SK-N-SH (cell line): ENCODE measurements at regions not wholly inside any gene's neighbourhood (a gene's known extent, or its start where the extent isn't known, plus 50 kb on each side); places are given as distances from the start of the nearest gene placed in this dataset.

Experiments used
- CTCF ChIA-PET: fragments of 300-600, 350-600 bp; formaldehyde crosslinking; extraction: SDS; loops from one replicate; lab custom pipeline; 2021; lab: Yijun Ruan, JAX
- POLR2A ChIA-PET: fragments of 350-600 bp; sonication (Branson Sonifier 250); formaldehyde crosslinking; extraction: SDS; loops from one replicate; lab custom pipeline; 2020; ENCODE audit warnings: antibody characterized with exemption, inconsistent platforms; lab: Yijun Ruan, JAX
- DNase-seq: peaks from one replicate; pipeline ENCODE4 v3.0.0; 2012
- H2AFZ ChIP-seq: fragments of 200-600 bp; sonication (generic); 2 replicates; pipeline ENCODE4 v1.8.1; 2016; ENCODE audit warnings: antibody characterized with exemption, mild to moderate bottlenecking, low read depth
- H3F3A ChIP-seq: fragments of 200-600 bp; sonication (generic); replicated peaks from 2 replicates; pipeline ENCODE3; 2016; ENCODE audit warnings: antibody characterized with exemption, mild to moderate bottlenecking; ENCODE audit not compliant: insufficient read depth
- H3K27ac ChIP-seq, 2 experiments: fragments of 200-500 bp in 1 of 2; fragments of 200-600 bp in 1 of 2; sonication (Bioruptor generic) in 1 of 2; sonication (generic), shearing (Covaris generic) in 1 of 2; 2 replicates each; pipeline versions ENCODE4 v1.5.1 to v1.6.1; 2014 to 2016; ENCODE audit warnings: low read depth in 2 of 2, inconsistent platforms in 1 of 2, low read length in 1 of 2, mild to moderate bottlenecking in 1 of 2, mixed read lengths in 1 of 2
- H3K27me3 ChIP-seq: fragments of 200-600 bp; sonication (generic), shearing (Covaris generic); 2 replicates; pipeline ENCODE4 v1.6.1; 2016; ENCODE audit warnings: mixed run types; ENCODE audit not compliant: insufficient read depth
- H3K36me3 ChIP-seq, 2 experiments: fragments of 200-500 bp in 1 of 2; fragments of 200-600 bp in 1 of 2; sonication (Bioruptor generic) in 1 of 2; sonication (generic) in 1 of 2; replicated peaks in 1 of 2; 2 replicates each; pipeline versions ENCODE3 to v1.5.1; 2014 to 2016; ENCODE audit warnings: low read length in 1 of 2, mild to moderate bottlenecking in 1 of 2; ENCODE audit not compliant: insufficient read depth in 2 of 2, control insufficient read depth in 1 of 2
- H3K4me1 ChIP-seq, 2 experiments: fragments of 200-500 bp in 1 of 2; fragments of 200-600 bp in 1 of 2; sonication (Bioruptor generic) in 1 of 2; sonication (generic), shearing (Covaris generic) in 1 of 2; 2 replicates each; pipeline versions ENCODE4 v1.5.1 to v1.6.1; 2014 to 2016; ENCODE audit warnings: low read depth in 1 of 2, low read length in 1 of 2, mixed run types in 1 of 2; ENCODE audit not compliant: insufficient read depth in 2 of 2, control insufficient read depth in 1 of 2
- H3K4me2 ChIP-seq: fragments of 200-600 bp; sonication (generic), shearing (Covaris generic); 2 replicates; pipeline ENCODE4 v1.6.1; 2017; ENCODE audit warnings: mixed run types
- H3K4me3 ChIP-seq, 2 experiments: fragments of 200-500 bp in 1 of 2; fragments of 200-600 bp in 1 of 2; sonication (Bioruptor generic) in 1 of 2; sonication (generic), shearing (Covaris generic) in 1 of 2; 2 replicates each; pipeline versions ENCODE4 v1.5.1 to v1.8.1; 2014 to 2016; ENCODE audit warnings: low read depth in 2 of 2, inconsistent platforms in 1 of 2, low read length in 1 of 2, mild to moderate bottlenecking in 1 of 2, mixed read lengths in 1 of 2, moderate library complexity in 1 of 2
- H3K79me2 ChIP-seq: fragments of 200-600 bp; sonication (generic); 2 replicates; pipeline ENCODE4 v1.8.1; 2017; ENCODE audit warnings: mild to moderate bottlenecking; ENCODE audit not compliant: insufficient read depth
- H3K9ac ChIP-seq: fragments of 200-600 bp; sonication (generic); 2 replicates; pipeline ENCODE4 v1.6.1; 2017; ENCODE audit warnings: mixed run types
- H3K9me2 ChIP-seq: fragments of 200-600 bp; sonication (generic); 2 replicates; pipeline ENCODE4 v1.6.1; 2017; ENCODE audit warnings: mixed run types
- H3K9me3 ChIP-seq: fragments of 200-600 bp; sonication (generic); 2 replicates; pipeline ENCODE4 v1.6.1; 2017; ENCODE audit warnings: mixed run types, mild to moderate bottlenecking, moderate library complexity
- H4K20me1 ChIP-seq: fragments of 200-600 bp; sonication (generic); 2 replicates; pipeline ENCODE4 v1.6.1; 2017; ENCODE audit warnings: mild to moderate bottlenecking, mixed run types; ENCODE audit not compliant: insufficient read depth
- CHD2 ChIP-seq: fragments of 150-350 bp; IDR thresholded peaks from 2 replicates; pipeline ENCODE4 v1.6.1; 2018; ENCODE audit warnings: low read length; ENCODE audit not compliant: partially characterized antibody
- EP300 ChIP-seq, 2 experiments: IDR thresholded peaks; 2 replicates each; pipeline versions ENCODE4 v1.4.0 to v1.6.1; 2012; ENCODE audit warnings: borderline replicate concordance in 1 of 2, low read depth in 1 of 2, low read length in 1 of 2
- FOXJ3 ChIP-seq: sonication (generic); formaldehyde crosslinking; IDR thresholded peaks from 2 replicates; pipeline ENCODE4 v1.5.1; 2020; ENCODE audit warnings: mild to moderate bottlenecking, missing genetic modification reagents
- JUND ChIP-seq: IDR thresholded peaks from 2 replicates; pipeline ENCODE4 v1.4.0; 2012
- NFIC ChIP-seq: IDR thresholded peaks from 2 replicates; pipeline ENCODE4 v1.4.0; 2012; ENCODE audit warnings: borderline replicate concordance
- RCOR1 ChIP-seq: fragments of 150-350 bp; IDR thresholded peaks from 2 replicates; pipeline ENCODE4 v1.6.1; 2017; ENCODE audit warnings: antibody characterized with exemption, low read length
- SIN3A ChIP-seq: IDR thresholded peaks from 2 replicates; pipeline ENCODE4 v1.6.1; 2012; ENCODE audit warnings: low read depth, mild to moderate bottlenecking, low read length, moderate library complexity, borderline replicate concordance
- SMC3 ChIP-seq: IDR thresholded peaks from 2 replicates; pipeline ENCODE4 v1.6.1; 2012; ENCODE audit warnings: low read depth, low read length, improper control_type of control experiment
- TCF12 ChIP-seq: IDR thresholded peaks from 2 replicates; pipeline ENCODE4 v1.4.0; 2012
- YY1 ChIP-seq: IDR thresholded peaks from 2 replicates; pipeline ENCODE4 v1.4.0; 2012; ENCODE audit warnings: low read depth, mild to moderate bottlenecking
- WGBS: methylation state at CpG from one replicate; pipeline ENCODE4 v1.1.6; 2017; ENCODE audit warnings: low lambda C conversion rate; 5-methylcytosine and 5-hydroxymethylcytosine counted together
- TF ChIP-seq, protein P1 (sequence below): fragments of 200-600 bp; sonication (generic); IDR thresholded peaks from 2 replicates; pipeline ENCODE4 v1.6.1; 2017; ENCODE audit warnings: antibody characterized with exemption, mild to moderate bottlenecking, moderate library complexity
- TF ChIP-seq, protein P2 (sequence below): IDR thresholded peaks from 2 replicates; pipeline ENCODE4 v1.4.0; 2012; ENCODE audit warnings: low read depth
- TF ChIP-seq, protein P3 (sequence below): IDR thresholded peaks from 2 replicates; pipeline ENCODE4 v1.4.0; 2012; ENCODE audit warnings: low read depth, borderline replicate concordance
- TF ChIP-seq, protein P4 (sequence below): fragments of 150-350 bp; IDR thresholded peaks from 2 replicates; pipeline ENCODE4 v1.6.1; 2017; ENCODE audit warnings: antibody characterized with exemption, low read length, low read depth, borderline replicate concordance
- TF ChIP-seq, protein P5 (sequence below): IDR thresholded peaks from 2 replicates; pipeline ENCODE4; 2012

DNA sequence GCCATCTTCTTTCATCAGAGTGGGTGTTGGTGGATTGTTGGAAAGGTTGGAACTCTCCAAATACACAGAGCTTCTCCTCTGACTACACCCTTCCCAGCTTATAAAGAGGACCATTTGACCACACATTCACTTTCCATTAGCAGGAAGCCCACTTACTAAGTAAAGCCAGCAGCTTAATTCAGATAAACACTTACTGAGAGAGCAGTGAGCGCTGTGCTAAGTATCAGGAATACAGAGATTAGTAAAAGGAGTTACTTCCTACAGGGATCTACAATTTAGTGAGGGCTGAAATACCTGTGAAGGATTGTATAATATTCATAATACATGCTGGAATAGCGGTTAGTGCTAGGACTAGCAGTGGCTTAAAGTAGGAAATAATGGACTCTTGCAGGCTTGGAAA, 343.0 kb downstream of the NYAP2 start:
- H3K9me3 ChIP-seq = no peaks in the 10 kb centered on the region
- no peaks in the 10 kb centered on the region for H3K9me2 ChIP-seq
- no peak overlapping the region for H3K9ac ChIP-seq
- ChIA-PET CTCF (interaction anchor here (1.4 kb wide), 1 partner anchor 17 kb away, joined by 4 read pairs; no protein-coding TSS in a partner anchor), POLR2A (no interaction called here)
- TF ChIP-seq RCOR1 = no peak
- no peak for TF ChIP-seq FOXJ3 (CRISPR knock-in tag)
- TF ChIP-seq JUND = no peak
- no peaks in the 10 kb centered on the region for H3K36me3 ChIP-seq
- 80% methylated on average over 2 of the region's 2 CpGs for WGBS
- H3K79me2 ChIP-seq = no peaks in the 10 kb centered on the region
- H3K27ac ChIP-seq = no peak overlapping the region
- no peak overlapping the region for H3K4me3 ChIP-seq
- H4K20me1 ChIP-seq = no peaks in the 10 kb centered on the region
- H3F3A ChIP-seq = no peaks in the 10 kb centered on the region
- H2AFZ ChIP-seq = no peak overlapping the region
- DNase-seq = no peak
- no peaks in the 10 kb centered on the region for H3K27me3 ChIP-seq
- H3K4me1 ChIP-seq = peaks cover 0 to 6% of the 10 kb centered on the region in 2 experiments; a peak in 1 of 4 replicates
- H3K4me2 ChIP-seq = no peak overlapping the region

DNA sequence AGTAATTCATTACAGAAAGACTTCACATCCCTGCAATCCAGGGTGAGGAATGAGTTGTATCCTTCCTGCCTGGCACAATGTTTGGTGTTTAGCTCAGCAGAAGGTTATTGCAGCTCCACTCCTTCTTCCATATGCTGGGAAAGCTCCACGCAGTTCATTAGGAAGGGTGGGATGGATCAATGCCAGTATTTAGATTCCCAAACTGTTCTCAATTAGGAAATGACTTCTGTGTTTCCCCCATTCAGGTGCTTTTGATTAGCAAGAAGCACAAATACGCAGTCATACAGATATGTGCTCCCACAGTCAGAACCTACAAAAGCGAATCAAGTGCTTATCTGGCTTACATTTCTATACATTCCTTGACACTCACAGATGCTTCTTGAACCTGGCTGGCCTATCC, 340.6 kb downstream of the NYAP2 start:
- no peaks in the 10 kb centered on the region for H3K36me3 ChIP-seq
- no peaks in the 10 kb centered on the region for H3K9me3 ChIP-seq
- H3K4me3 ChIP-seq = no peak overlapping the region
- no peak overlapping the region for H2AFZ ChIP-seq
- no peak overlapping the region for H3K9ac ChIP-seq
- WGBS = 51% methylated on average over 3 of the region's 3 CpGs
- no peaks in the 10 kb centered on the region for H4K20me1 ChIP-seq
- H3K9me2 ChIP-seq = no peaks in the 10 kb centered on the region
- no peaks in the 10 kb centered on the region for H3K27me3 ChIP-seq
- no peak for DNase-seq
- POLR2A ChIA-PET = no interaction called here
- TF ChIP-seq SIN3A (no peak), NFIC (0 out of 2 replicates have a peak, but pooled peaks have one; percentile 20), TCF12 (peak; percentile 73)
- TF ChIP-seq, protein P1, sequence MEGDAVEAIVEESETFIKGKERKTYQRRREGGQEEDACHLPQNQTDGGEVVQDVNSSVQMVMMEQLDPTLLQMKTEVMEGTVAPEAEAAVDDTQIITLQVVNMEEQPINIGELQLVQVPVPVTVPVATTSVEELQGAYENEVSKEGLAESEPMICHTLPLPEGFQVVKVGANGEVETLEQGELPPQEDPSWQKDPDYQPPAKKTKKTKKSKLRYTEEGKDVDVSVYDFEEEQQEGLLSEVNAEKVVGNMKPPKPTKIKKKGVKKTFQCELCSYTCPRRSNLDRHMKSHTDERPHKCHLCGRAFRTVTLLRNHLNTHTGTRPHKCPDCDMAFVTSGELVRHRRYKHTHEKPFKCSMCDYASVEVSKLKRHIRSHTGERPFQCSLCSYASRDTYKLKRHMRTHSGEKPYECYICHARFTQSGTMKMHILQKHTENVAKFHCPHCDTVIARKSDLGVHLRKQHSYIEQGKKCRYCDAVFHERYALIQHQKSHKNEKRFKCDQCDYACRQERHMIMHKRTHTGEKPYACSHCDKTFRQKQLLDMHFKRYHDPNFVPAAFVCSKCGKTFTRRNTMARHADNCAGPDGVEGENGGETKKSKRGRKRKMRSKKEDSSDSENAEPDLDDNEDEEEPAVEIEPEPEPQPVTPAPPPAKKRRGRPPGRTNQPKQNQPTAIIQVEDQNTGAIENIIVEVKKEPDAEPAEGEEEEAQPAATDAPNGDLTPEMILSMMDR = no peak
- CTCF ChIA-PET = interaction anchor here (0.6 kb wide), 1 partner anchor 14 kb away, joined by 4 read pairs; no protein-coding TSS in a partner anchor
- peaks cover 0 to 28% of the 10 kb centered on the region in 2 experiments; a peak in 3 of 4 replicates for H3K4me1 ChIP-seq
- H3K79me2 ChIP-seq = no peaks in the 10 kb centered on the region
- no peak overlapping the region; a peak in 1 of 4 replicates for H3K27ac ChIP-seq
- H3F3A ChIP-seq = peaks cover 18% of the 10 kb centered on the region
- no peak overlapping the region for H3K4me2 ChIP-seq

DNA sequence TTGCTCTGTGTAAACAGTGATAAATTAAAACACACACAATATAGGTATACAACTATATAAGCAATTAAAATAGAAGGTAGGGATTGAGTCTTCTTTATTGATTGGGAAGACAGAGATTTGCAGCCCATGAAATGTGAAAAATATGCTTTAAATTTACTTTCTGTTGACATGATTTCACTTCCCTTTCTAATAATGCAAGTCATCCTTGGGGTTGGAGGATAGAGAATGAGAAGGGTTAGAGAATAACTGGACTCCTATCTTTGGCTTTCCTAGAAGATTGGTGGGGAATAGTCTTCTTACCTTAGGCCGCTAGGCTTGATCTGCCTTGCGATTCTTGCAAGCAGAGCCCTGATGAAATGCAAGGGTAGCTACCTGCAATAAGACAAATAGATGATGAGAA, 339.8 kb downstream of the NYAP2 start:
- Histone ChIP-seq H2AFZ (no peak overlapping the region), H3K79me2 (no peaks in the 10 kb centered on the region), H4K20me1 (no peaks in the 10 kb centered on the region), H3K4me1 (peaks cover 0 to 28% of the 10 kb centered on the region in 2 experiments; a peak in 3 of 4 replicates), H3K4me3 (no peak overlapping the region), H3K27me3 (no peaks in the 10 kb centered on the region), H3K27ac (no peak overlapping the region), H3K9me3 (no peaks in the 10 kb centered on the region), H3K9me2 (no peaks in the 10 kb centered on the region), H3K9ac (no peak overlapping the region), H3K36me3 (no peaks in the 10 kb centered on the region), H3F3A (peaks cover 18% of the 10 kb centered on the region), H3K4me2 (no peak overlapping the region)
- no peak for DNase-seq
- ChIA-PET POLR2A (no interaction called here), CTCF (no interaction called here)
- 96% methylated on average over 2 of the region's 2 CpGs for WGBS
- no peak for TF ChIP-seq YY1
- TF ChIP-seq TCF12 = no peak
- TF ChIP-seq, protein P2, sequence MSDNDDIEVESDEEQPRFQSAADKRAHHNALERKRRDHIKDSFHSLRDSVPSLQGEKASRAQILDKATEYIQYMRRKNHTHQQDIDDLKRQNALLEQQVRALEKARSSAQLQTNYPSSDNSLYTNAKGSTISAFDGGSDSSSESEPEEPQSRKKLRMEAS = no peak
- no peak for TF ChIP-seq EP300 (IDR thresholded peaks at IDR 0.05; ENCODE audit: borderline replicate concordance in 1 of 2, low read depth in 1 of 2, low read length in 1 of 2)
- TF ChIP-seq, protein P3, sequence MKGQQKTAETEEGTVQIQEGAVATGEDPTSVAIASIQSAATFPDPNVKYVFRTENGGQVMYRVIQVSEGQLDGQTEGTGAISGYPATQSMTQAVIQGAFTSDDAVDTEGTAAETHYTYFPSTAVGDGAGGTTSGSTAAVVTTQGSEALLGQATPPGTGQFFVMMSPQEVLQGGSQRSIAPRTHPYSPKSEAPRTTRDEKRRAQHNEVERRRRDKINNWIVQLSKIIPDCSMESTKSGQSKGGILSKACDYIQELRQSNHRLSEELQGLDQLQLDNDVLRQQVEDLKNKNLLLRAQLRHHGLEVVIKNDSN = no peak
- TF ChIP-seq FOXJ3 (CRISPR knock-in tag) = no peak
- no peak for TF ChIP-seq CHD2
- TF ChIP-seq, protein P4, sequence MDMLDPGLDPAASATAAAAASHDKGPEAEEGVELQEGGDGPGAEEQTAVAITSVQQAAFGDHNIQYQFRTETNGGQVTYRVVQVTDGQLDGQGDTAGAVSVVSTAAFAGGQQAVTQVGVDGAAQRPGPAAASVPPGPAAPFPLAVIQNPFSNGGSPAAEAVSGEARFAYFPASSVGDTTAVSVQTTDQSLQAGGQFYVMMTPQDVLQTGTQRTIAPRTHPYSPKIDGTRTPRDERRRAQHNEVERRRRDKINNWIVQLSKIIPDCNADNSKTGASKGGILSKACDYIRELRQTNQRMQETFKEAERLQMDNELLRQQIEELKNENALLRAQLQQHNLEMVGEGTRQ = no peak
- no peak for TF ChIP-seq SMC3
- TF ChIP-seq, protein P5, sequence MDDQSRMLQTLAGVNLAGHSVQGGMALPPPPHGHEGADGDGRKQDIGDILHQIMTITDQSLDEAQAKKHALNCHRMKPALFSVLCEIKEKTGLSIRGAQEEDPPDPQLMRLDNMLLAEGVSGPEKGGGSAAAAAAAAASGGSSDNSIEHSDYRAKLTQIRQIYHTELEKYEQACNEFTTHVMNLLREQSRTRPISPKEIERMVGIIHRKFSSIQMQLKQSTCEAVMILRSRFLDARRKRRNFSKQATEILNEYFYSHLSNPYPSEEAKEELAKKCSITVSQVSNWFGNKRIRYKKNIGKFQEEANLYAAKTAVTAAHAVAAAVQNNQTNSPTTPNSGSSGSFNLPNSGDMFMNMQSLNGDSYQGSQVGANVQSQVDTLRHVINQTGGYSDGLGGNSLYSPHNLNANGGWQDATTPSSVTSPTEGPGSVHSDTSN = no peak
